DND-41 (cell line): ENCODE measurements at regions not wholly inside any gene's neighbourhood (a gene's known extent, or its start where the extent isn't known, plus 50 kb on each side); places are given as distances from the start of the nearest gene placed in this dataset.

Source experiments
- CTCF ChIP-seq: IDR thresholded peaks from 2 replicates; pipeline ENCODE4 v1.5.1; 2012; ENCODE audit warnings: borderline replicate concordance, low read length, moderate library complexity, mild to moderate bottlenecking; ENCODE audit not compliant: poor library complexity, severe bottlenecking; ENCODE audit errors: extremely low read depth
- EZH2 ChIP-seq: IDR thresholded peaks from 3 replicates; pipeline ENCODE4 v1.6.1; 2012; ENCODE audit warnings: borderline replicate concordance, low read depth, mild to moderate bottlenecking, moderate library complexity, low read length, inconsistent platforms; ENCODE audit not compliant: severe bottlenecking

- no peak for TF ChIP-seq CTCF
- TF ChIP-seq EZH2, result no peak
These were observed 73.4 kb upstream of the NOX3 start for GRCh38 chr6:155528982-155529453.
